ENCODE measurements at regions not wholly inside any gene's neighbourhood (a gene's known extent, or its start where the extent isn't known, plus 50 kb on each side); places are given as distances from the start of the nearest gene placed in this dataset.

DNA sequence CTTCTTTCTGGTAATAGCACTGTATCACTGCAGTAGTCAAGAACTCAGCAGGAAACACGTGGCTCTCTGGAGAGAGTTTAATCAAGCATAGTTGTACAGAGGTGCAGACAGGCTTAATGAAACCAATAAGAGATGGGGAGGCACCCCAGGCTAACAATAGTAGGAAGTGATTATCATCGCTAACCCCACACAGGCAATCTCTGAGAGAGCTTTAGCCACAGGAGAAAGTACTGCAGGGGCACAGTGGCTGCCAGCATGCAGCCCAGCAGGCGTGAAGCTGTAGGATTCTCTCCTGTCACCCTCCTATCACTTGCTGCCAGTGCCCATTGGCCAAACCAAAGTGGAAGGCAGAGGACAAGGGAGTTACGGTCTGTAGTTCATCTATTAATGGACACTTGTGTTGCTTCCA, 450.0 kb upstream of the RASGEF1B start:
- DNase-seq: no peak

DNA sequence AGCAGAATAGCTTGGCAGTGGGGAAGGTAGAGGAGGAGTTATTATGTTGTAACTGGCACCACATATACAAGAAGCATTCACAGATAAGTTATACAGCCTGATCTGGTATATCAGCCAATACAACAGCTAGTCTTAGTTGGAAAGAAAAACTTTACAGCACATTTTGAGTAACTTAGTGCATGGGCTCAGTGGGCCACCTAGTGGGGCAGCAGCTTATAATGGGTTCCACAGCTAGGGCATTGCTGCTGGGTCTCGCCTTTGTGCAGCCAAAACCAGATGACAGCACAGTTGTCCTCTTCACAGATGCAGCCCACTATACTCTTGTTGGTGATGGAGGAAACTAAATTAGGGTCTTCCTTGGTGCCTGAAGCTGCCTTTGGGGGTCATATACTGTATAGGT, 448.1 kb upstream of the RASGEF1B start:
- DNase-seq: no peak

- no peak for DNase-seq
Measured at GRCh38 chr4:81919223-81919622, 447.5 kb upstream of the RASGEF1B start.

GRCh38 chr4:81915430-81915829, 443.7 kb upstream of the RASGEF1B start:
- DNase-seq: no peak

DNA sequence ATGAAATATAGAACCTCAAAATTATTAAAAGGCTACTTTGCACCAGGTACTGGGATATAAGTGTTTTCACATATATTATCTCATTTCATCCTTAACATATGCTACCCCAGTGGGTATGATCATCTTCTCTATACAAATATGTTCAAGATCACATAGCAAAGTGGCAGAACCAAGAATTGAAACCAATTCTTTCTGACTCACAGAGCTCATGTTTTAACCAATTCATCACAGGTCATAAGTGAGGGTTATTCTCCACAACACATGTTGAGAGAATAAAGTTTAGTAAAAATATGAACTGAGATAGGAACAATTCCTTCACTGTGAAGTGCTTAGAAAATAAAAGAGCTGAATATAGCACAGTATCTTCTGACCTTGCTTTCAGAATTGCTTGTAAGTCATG, 442.9 kb upstream of the RASGEF1B start:
- DNase-seq: no peak

DNA sequence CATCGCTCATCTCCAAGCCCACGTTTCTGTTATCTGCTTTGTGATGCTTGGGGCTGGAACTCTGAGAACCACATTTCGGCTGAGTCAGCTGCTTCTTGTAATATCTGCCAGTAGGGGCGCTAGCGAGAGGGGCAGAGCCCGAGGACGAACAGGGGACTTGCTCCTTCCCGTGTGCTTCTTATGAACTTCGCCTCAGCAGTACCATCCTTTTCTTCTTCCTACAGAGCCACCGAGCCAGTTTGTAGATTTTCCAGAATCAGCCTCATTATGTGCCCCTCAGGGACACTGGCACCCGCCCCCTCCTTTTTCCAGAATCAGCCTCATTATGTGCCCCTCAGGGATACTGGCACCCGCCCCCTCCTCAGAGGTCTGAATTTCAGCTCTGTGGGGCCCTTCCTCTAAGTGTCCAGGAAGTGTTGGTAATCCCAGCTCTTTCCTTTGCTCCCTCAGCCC, 441.7 kb upstream of the RASGEF1B start:
- no peak for DNase-seq

GRCh38 chr4:81912376-81913030, 440.8 kb upstream of the RASGEF1B start:
- DNase-seq: no peak

GRCh38 chr4:81906905-81907304, 435.2 kb upstream of the RASGEF1B start:
- no peak for DNase-seq

GRCh38 chr4:81905971-81906370, 434.3 kb upstream of the RASGEF1B start:
- no peak for DNase-seq

- DNase-seq: no peak
Measured at GRCh38 chr4:81904121-81904520, 432.4 kb upstream of the RASGEF1B start.

DNA sequence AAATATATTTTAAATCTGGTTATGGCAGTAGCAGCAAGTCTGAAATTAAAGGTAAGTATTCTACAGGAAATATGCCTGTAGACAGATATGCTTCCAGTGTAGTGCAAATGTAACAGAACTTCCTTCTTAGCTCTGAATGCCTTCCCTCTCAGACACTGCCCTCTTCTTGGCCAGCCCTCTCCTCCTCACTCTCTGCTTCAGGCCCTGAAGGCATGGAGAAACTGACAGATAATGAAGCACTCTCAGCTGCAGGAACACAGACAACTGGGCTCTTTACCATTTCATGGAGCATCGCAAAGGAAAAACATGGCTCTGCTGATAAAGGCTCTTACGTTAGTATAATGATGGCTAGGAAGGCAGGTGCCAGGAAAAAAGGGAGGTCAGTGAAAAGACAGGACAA, 431.5 kb upstream of the RASGEF1B start:
- DNase-seq: no peak

DNA sequence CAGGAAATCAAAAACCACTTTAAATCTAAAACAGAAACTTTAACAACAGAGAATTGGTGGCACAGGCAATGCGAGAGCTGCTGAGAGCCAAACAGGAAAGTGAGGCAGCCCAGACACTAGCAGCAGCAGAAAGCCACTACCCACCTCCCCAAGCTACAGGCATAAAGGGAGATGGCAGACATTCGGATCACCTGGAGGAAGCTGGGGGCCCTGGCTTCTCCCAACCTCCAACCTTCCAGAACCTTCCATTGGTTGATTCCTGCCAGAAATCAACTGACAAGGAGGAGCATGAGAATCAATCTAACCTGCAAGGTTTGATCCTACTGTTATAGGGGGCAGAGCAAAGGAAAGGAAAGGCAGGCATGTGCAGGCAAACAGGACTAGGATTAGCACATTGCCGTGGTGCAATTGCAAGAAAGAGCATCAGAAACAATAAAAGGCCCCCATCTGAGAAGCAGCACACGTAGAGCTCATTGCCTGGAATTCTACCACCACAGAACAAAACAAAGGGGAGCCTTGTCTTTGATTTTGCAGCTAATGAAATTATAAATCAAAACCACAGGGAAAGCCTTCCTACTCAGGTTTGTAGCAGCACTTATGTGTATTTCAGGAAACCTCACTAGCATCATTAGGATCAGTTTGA, 427.3 kb upstream of the RASGEF1B start:
- DNase-seq: no peak

DNA sequence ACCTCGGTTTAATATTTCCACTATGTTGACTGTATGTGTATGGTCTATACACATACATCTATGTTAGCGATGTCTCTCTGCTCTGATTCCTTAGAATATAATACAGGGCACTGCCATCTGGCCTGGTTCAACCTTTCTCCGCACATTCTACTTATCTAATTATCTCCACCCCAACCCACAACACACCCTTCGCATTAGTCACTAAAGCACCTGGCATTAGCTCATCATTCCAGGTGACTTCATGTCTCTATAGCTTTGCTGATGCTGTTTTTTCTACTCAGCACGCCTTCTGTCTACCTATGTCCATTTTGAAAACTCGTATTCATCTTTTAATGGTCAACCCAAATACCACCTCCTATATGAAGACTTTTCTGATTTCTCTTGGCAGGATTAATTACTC, 425.2 kb upstream of the RASGEF1B start:
- no peak for DNase-seq

DNA sequence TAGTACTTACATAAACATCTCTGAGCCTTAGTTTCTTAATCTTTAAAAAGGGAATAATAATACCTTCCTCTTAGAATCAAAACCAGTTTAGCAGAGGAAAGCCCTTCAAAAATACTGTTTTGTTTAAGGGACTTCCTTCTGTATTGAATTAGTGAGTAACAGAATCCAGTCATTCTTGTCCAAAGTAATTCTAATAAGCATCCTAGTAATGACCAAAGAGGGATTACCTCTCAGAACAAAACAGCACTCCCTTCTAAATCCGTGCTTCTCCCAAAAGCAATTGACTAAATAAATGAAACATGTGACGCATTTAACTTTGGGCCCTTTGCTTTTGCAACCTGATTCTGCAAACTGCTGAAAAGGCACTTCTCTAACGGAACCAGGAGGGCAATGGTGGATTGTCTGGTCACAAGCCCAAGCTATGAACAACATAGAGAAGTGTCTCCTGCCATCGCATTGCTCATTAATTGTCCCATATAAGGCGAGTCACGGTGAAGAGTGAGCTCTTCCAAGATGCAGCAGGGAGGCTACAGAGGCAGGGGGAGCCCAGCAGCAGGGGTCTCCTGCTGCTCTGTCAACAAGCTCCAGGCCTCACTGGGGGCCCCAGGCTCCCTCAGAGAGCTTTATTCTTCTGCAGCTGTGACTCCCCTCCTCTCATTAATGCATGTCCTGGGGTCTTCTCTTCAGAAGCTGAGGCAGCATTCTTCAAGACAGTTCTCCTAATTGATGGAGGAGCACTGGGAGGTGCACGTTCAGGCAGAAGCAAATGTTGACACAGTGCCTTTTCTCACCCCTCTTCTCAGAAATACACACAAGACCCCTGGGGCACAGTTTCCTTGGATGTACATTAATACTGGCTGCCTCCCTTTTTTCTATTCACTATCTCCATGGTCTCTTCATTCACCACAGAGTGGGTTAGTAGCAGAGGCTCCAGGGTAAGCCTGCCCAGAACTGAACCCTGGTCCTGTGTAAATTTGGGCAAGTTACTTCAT, 419.6 kb upstream of the RASGEF1B start:
- no peak for DNase-seq

DNA sequence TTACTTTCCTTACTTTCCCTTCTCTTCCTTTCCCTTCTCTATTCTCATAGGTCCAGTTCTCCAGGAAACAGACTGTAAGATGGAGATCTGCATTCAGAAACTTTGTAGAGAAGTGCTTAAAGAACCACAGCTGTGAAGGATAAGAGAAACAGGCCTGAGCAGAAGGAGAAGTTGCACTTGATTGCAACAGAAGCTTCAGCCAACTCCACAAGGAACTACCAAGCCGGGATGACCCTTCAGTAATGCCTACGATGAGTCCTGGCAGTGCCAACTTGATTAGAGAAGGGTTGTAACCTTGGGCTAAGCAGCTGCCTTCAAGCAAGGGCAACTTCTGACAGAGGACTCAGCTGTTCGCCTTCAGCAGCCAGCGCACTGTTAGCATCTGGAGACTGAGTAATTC, 413.3 kb upstream of the RASGEF1B start:
- DNase-seq: no peak

DNA sequence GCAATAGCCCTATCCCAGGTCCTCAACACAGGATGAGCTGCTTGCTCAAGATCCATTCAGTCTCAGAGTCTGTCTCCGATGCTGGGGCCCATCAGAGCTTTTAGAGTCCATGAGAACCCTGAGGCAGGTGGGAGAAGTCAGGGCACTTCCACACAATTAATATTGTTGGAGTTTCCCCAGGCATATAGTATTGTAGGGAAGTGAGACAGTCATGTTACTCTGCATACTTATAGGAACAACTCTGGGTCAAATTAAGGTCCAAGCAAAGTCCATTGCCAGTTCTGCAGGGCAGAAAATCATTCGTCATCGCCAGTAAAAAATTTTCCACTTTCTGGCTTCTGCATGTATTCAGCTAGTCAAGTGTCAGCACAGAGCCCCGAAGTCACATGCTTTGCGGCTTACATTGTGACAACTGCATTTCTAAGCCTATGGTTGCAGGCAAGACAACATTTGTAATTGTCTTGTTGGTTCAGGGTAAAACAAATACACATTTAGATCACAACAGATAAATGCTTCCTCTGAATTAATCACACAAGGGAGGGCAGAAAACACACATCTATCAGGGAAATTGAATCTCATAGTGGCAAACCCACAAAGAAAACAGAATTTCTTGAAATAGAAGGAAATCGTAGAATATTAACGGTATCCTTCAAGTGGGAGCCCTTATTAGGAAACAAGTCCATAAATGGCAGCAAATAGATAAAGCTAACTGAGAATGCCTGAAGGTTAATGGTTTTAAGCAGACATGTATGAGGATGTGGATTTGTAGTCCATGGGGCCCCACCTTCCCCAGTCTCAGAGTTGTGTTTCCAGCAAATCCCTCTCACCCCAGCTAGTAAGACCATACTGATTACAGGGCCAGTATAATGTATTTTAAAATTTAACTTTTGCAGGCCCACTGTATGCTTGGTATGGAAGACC, 412.1 kb upstream of the RASGEF1B start:
- no peak for DNase-seq

DNA sequence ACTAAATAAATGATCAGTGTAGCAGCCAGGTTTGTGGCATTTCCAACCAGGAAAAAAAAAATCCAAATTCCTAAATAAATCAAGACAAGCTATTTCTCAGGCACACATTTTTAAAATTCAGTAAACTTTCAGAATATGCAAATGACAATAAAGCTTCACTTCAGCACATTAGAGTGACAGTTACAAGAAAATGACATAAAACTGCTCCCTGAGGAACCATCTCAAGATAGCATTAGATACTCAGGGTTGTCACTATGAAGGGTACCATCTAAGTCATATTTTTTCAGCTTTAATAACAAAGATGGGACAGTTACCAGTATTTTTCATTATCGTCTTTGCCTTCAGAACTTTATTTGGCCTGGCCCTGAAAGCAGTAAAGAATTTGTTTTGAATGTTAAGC, 411.3 kb upstream of the RASGEF1B start:
- no peak for DNase-seq

- DNase-seq: no peak
Measured at GRCh38 chr4:81881855-81882621, 410.3 kb upstream of the RASGEF1B start.

- DNase-seq: no peak
Measured at GRCh38 chr4:81876106-81876505, 404.4 kb upstream of the RASGEF1B start.

- no peak for DNase-seq
Measured at GRCh38 chr4:81874661-81875515, 403.2 kb upstream of the RASGEF1B start.

DNA sequence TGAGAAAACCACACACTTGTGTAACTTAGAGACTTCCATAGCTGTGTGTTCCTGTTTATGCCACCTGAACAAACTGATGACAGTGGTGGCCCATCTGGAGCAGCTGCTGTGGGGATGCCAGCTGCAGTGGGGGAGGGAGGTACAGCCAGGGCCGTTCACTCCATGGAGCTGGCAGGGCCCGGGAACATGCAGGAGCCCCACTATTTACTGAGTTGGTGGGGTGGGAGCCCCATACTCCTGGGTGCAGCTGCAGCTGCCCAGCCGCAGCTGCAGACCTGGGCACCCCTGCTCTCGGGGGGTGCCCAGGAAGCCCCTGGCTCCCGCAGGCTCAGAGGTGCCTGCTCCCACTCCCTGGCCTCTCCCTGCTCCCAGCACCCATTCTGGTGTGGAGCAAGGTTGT, 398.6 kb upstream of the RASGEF1B start:
- DNase-seq: peak; percentile 1
